SW 1271 (cell line): ENCODE measurements at regions not wholly inside any gene's neighbourhood (a gene's known extent, or its start where the extent isn't known, plus 50 kb on each side); places are given as distances from the start of the nearest gene placed in this dataset.
"Not testable (repeated sequence)": the region's sequence is repeated elsewhere in the genome, so short reads cannot be mapped to it uniquely, and the experiment has no call there.

ENCODE experiments used
- DNase-seq, 2 experiments: peaks; one replicate each; lab custom pipeline; 2025; lab: John Stamatoyannopoulos, UW

- DNase-seq = not testable (repeated sequence)
Observed at GRCh38 chr10:42187501-42188195, 450.7 kb downstream of the ZNF33B start.

GRCh38 chr10:42177793-42178689 lies 460.3 kb downstream of the ZNF33B start:
- not testable (repeated sequence) for DNase-seq

GRCh38 chr10:42177077-42177792 lies 461.1 kb downstream of the ZNF33B start:
- DNase-seq = no peak

GRCh38 chr10:42150428-42151061 lies 487.8 kb downstream of the ZNF33B start:
- no peak for DNase-seq

GRCh38 chr10:42149722-42150427 lies 488.5 kb downstream of the ZNF33B start:
- DNase-seq = no peak

GRCh38 chr10:42149027-42149700 lies 489.2 kb downstream of the ZNF33B start:
- DNase-seq = no peak

GRCh38 chr10:42146165-42146564 lies 492.2 kb downstream of the ZNF33B start:
- DNase-seq = not testable (repeated sequence)

GRCh38 chr10:42138023-42138422 lies 500.3 kb downstream of the ZNF33B start:
- DNase-seq = not testable (repeated sequence)

- no peak for DNase-seq
Observed at GRCh38 chr10:42113158-42113450, 525.3 kb downstream of the ZNF33B start.

- DNase-seq = no peak
Observed at GRCh38 chr10:42112331-42113157, 525.8 kb downstream of the ZNF33B start.

- no peak for DNase-seq
Observed at GRCh38 chr10:42111661-42112330, 526.6 kb downstream of the ZNF33B start.

- no peak for DNase-seq
Observed at GRCh38 chr10:42111076-42111475, 527.3 kb downstream of the ZNF33B start.
